Activated T-cell treated with anti-CD3 and anti-CD28 coated beads for 48 hours (primary cell): ENCODE measurements at regions not wholly inside any gene's neighbourhood (a gene's known extent, or its start where the extent isn't known, plus 50 kb on each side); places are given as distances from the start of the nearest gene placed in this dataset.
"Not testable (repeated sequence)": the region's sequence is repeated elsewhere in the genome, so short reads cannot be mapped to it uniquely, and the experiment has no call there.

Experiments
- DNase-seq: peaks from one replicate; pipeline ENCODE4 v3.0.0-alpha.2; 2020; ENCODE audit warnings: low read depth

GRCh38 chr1:214983126-214983869, 99.2 kb upstream of the KCNK2 start:
- no peak for DNase-seq

- no peak for DNase-seq
These were observed 93.2 kb upstream of the KCNK2 start for GRCh38 chr1:214989341-214989740.

- DNase-seq, result no peak
These were observed 91.9 kb upstream of the KCNK2 start for GRCh38 chr1:214990619-214991018.

GRCh38 chr1:214991691-214992315, 90.7 kb upstream of the KCNK2 start:
- DNase-seq, result no peak

GRCh38 chr1:214993419-214993818, 89.1 kb upstream of the KCNK2 start:
- no peak for DNase-seq

- DNase-seq, result no peak
These were observed 84.9 kb upstream of the KCNK2 start for GRCh38 chr1:214997685-214998084.

- no peak for DNase-seq
These were observed 81.0 kb upstream of the KCNK2 start for GRCh38 chr1:215001419-215002021.

GRCh38 chr1:215002471-215002870, 80.1 kb upstream of the KCNK2 start:
- DNase-seq, result no peak

GRCh38 chr1:215003686-215004085, 78.9 kb upstream of the KCNK2 start:
- DNase-seq, result no peak

GRCh38 chr1:215004121-215004827, 78.3 kb upstream of the KCNK2 start:
- no peak for DNase-seq

- DNase-seq, result no peak
These were observed 77.5 kb upstream of the KCNK2 start for GRCh38 chr1:215005078-215005477.

GRCh38 chr1:215005656-215006345, 76.7 kb upstream of the KCNK2 start:
- DNase-seq, result no peak

- DNase-seq, result no peak
These were observed 74.7 kb upstream of the KCNK2 start for GRCh38 chr1:215007880-215008279.

- DNase-seq, result no peak
These were observed 64.0 kb upstream of the KCNK2 start for GRCh38 chr1:215018555-215018954.

GRCh38 chr1:215022204-215022603, 60.3 kb upstream of the KCNK2 start:
- DNase-seq, result no peak

- no peak for DNase-seq
These were observed 59.8 kb upstream of the KCNK2 start for GRCh38 chr1:215022741-215023141.

GRCh38 chr1:215023155-215023832, 59.2 kb upstream of the KCNK2 start:
- no peak for DNase-seq

- DNase-seq, result no peak
These were observed 53.6 kb upstream of the KCNK2 start for GRCh38 chr1:215028954-215029353.

- DNase-seq, result not testable (repeated sequence)
These were observed 52.0 kb upstream of the KCNK2 start for GRCh38 chr1:215030581-215030980.

- no peak for DNase-seq
These were observed 51.1 kb upstream of the KCNK2 start for GRCh38 chr1:215031392-215031791.
